ENCODE measurements at regions not wholly inside any gene's neighbourhood (a gene's known extent, or its start where the extent isn't known, plus 50 kb on each side); places are given as distances from the start of the nearest gene placed in this dataset.

DNA sequence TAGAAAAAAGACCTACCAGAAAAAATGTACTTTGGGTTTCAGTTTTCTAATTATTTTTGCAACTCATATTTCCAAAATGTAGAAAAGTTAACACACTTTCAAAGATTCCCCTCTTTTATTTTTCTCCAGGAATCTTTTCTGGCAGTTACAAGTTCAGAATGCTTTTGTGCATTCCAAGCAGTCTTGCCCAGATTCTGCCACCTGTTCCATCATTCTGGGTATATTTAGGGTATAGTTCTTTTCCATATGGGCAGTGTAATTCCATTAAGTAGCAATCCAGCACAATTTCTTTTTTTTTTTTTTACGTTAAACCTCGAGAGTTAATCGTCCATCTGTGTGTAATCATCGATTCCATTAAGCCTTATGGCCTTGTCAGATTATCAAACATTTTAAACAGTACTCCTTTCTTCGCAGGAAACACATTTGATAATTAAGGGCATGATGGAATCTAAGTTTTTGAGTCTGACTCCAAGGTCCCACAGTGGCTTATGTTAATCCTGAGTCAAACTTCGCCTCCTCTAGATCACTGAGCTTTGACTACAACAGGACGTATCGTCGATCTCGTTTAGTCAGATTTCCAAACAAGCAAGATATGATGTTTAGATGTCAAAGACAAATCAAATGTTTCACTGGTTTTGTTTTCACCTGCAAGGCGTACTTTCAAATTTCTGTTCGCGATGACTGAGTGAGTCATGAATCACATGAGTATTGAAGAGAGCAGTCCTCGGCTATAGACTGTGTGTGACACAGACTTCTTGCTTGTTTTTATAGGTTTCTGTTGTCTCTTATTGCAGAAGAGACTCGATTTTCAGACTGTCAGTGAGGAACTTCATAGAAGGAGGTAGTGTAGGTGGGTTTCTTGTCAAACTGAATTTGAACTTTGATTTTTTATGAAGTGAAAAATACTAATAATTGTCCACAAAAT lies 118.9 kb upstream of the GK2 start:
- TF ChIP-seq, protein P1, sequence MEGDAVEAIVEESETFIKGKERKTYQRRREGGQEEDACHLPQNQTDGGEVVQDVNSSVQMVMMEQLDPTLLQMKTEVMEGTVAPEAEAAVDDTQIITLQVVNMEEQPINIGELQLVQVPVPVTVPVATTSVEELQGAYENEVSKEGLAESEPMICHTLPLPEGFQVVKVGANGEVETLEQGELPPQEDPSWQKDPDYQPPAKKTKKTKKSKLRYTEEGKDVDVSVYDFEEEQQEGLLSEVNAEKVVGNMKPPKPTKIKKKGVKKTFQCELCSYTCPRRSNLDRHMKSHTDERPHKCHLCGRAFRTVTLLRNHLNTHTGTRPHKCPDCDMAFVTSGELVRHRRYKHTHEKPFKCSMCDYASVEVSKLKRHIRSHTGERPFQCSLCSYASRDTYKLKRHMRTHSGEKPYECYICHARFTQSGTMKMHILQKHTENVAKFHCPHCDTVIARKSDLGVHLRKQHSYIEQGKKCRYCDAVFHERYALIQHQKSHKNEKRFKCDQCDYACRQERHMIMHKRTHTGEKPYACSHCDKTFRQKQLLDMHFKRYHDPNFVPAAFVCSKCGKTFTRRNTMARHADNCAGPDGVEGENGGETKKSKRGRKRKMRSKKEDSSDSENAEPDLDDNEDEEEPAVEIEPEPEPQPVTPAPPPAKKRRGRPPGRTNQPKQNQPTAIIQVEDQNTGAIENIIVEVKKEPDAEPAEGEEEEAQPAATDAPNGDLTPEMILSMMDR (IDR thresholded peaks at IDR 0.05), result no peak
- no peak for TF ChIP-seq POLR2A (IDR thresholded peaks at IDR 0.05)

All from ovary (tissue), 3 donors.